ENCODE measurements at regions not wholly inside any gene's neighbourhood (a gene's known extent, or its start where the extent isn't known, plus 50 kb on each side); places are given as distances from the start of the nearest gene placed in this dataset.
"Not testable (repeated sequence)": the region's sequence is repeated elsewhere in the genome, so short reads cannot be mapped to it uniquely, and the experiment has no call there.

DNA sequence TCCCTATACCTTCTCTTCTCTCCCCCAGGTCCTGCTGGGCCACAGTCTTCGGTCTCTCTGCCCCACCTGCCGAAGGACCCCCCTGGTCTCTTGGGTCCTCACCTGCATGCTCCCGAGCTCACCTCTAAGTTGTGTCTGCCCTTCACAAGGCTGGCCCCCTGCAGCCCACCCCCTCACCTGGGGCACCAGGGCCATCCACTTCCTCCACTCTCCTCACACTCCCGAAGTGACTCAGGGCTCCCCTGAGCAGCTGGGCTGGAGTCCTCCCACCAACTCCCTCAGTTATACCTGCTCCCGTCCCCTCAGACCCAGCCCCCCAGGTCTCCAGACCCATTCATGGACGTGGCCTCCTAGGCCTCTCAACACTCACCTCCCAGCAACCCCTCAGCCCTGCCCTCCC, 822.0 kb downstream of the KCNJ18 start:
- no peak overlapping the region for H3K27ac ChIP-seq
- TF ChIP-seq, protein P1, sequence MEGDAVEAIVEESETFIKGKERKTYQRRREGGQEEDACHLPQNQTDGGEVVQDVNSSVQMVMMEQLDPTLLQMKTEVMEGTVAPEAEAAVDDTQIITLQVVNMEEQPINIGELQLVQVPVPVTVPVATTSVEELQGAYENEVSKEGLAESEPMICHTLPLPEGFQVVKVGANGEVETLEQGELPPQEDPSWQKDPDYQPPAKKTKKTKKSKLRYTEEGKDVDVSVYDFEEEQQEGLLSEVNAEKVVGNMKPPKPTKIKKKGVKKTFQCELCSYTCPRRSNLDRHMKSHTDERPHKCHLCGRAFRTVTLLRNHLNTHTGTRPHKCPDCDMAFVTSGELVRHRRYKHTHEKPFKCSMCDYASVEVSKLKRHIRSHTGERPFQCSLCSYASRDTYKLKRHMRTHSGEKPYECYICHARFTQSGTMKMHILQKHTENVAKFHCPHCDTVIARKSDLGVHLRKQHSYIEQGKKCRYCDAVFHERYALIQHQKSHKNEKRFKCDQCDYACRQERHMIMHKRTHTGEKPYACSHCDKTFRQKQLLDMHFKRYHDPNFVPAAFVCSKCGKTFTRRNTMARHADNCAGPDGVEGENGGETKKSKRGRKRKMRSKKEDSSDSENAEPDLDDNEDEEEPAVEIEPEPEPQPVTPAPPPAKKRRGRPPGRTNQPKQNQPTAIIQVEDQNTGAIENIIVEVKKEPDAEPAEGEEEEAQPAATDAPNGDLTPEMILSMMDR (IDR thresholded peaks at IDR 0.05), result no peak
- TF ChIP-seq ZFX (IDR thresholded peaks at IDR 0.05; ENCODE audit: borderline replicate concordance), result no peak

DNA sequence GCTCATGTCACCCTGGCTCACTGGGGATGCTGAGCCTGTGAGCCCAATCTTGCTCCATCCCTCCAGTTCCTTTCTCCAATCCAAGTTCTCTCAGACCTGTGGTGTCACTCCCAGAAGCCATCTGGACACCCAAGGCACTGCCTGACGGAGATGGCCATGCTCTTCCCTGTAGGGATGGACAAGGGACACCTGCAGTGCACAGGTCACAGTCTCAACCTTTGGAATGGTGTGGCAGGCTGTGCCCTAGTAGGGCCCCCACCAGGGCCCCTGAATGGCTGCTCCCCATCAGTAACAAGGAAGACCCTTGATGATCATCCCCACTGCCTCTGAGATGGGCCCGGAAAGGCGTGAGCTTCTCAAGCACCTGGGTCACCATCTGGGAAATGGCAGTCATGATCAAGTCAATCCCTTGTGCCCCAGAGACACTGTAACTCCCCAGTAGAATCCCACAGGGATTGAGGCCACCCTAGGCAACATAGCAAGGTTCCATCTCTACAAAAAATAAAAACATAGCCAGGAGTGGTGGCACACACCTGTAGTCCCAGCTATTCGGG, 822.5 kb downstream of the KCNJ18 start:
- no peak for TF ChIP-seq ZFX (IDR thresholded peaks at IDR 0.05; ENCODE audit: borderline replicate concordance)
- TF ChIP-seq, protein P1 (IDR thresholded peaks at IDR 0.05), result no peak
- no peak overlapping the region for H3K27ac ChIP-seq

DNA sequence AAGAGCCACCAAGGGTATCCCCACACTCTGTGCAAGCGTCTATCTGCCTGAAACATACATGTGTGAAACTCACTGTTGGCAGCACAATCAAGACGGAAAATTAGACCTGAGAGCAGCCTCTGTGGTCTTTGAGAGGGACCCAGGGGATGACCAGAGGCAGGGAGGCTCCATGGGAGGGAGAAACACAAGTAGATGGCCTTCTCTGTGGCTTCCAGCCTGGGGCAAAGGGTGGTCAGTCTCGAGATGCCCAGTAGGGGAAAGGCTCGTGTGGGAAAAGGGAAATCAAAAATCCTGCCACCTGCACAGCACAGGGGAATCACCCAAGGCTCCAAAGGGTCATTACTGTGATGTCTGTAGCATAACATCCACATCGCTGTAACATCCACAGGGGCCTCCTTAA, 823.3 kb downstream of the KCNJ18 start:
- H3K27ac ChIP-seq, result no peak overlapping the region
- TF ChIP-seq, protein P1 (IDR thresholded peaks at IDR 0.05), result no peak
- TF ChIP-seq ZFX (IDR thresholded peaks at IDR 0.05; ENCODE audit: borderline replicate concordance), result no peak

DNA sequence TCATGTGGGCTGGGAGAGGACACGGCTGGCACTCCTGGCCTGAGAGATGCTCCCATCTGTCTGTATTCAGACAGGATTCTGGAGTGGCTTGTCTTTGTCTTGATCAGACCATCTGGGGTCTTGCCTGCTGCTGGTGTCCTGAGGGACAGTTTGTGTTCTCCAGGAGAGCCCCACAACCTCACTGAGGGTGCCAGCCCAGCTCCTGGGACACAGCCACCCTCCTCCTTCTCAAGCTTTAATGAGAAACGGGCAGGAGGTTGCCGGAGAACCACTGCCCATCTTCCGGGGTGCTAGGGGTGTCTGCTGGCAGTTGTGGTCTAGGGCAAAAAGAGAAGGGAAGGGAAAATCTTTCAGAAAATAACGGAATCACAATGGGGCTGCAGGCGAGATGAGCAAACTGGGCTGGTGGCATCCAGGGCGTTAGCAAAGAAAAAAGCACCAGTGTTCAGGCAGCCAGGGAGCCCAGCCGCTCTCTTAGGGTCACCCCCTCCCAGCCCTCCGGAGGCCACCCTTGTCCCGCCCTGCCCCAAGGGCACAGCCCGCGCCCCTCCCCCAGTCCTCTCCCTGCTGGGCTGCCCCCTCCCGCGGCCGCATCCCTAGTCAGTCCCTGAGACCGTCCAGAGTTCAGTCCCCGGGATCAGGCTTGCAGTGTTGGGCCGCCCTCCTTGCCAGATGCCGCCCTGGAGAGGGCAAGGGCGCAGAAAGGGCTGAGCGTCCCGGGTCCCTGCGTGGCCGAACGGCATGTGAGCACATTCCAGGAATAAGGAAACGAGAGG, 824.7 kb downstream of the KCNJ18 start:
- no peak overlapping the region for H3K27ac ChIP-seq
- TF ChIP-seq, protein P1 (IDR thresholded peaks at IDR 0.05), result no peak
- no peak for TF ChIP-seq ZFX (IDR thresholded peaks at IDR 0.05; ENCODE audit: borderline replicate concordance)

DNA sequence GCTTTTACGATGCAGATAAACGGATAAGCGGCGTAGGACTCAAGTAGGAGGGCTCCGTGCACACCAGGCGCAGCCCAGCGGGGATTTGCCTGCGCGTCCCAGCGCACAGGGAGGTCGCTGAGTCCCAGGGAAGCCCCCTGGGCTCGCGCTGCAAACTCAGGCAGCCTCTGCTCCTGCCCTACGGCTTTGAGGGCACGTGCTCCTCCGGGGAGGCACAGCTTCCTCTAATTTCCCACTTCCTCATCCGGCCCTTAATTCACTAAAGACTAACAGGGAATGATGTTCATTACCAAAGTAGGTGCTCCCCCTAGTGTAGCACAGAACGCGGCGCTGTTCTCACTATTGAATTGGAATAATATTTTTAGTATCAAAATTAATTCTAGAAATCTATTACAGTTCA, 825.4 kb downstream of the KCNJ18 start:
- TF ChIP-seq ZFX (IDR thresholded peaks at IDR 0.05; ENCODE audit: borderline replicate concordance), result no peak
- TF ChIP-seq, protein P1 (IDR thresholded peaks at IDR 0.05), result peak; percentile 58
- H3K27ac ChIP-seq, result no peak overlapping the region

DNA sequence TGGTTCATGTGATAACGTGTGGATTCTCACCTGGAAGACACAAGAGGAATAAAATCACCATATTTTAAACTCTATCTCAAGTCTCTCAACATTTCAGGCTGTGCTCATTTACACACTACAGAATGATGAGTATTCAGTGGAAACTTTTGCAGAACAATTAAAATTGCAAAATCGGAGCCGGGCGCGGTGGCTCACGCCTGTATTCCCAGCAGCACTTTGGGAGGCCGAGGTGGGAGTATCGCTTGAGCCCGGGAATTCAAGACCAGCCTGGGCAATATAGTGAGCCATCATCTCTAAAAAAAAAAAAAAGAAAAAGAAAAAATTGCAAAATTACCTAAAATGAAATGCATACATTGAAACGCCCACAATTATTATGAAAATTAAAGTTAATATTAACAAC, 825.9 kb downstream of the KCNJ18 start:
- no peak for TF ChIP-seq ZFX (IDR thresholded peaks at IDR 0.05; ENCODE audit: borderline replicate concordance)
- TF ChIP-seq, protein P1 (IDR thresholded peaks at IDR 0.05), result no peak
- H3K27ac ChIP-seq, result no peak overlapping the region

DNA sequence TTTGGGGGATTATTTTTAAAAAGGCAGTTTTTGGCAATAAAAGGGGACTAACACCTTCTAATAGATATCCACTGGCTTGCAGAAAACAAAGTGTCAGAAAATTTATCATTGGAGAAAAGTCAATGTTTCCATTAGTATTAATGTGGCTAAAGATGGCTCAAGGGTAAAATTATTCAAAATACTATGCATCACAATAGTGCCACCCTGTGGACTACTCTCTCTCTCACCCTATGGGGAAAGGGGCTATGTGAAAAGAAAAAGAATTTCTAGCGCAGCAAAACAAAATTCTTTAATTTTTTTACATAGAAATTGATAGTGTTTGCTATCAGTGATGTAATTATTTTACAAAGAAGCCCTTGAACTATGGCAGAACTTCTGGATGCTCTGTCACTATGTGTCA, 856.5 kb downstream of the KCNJ18 start:
- TF ChIP-seq, protein P1 (IDR thresholded peaks at IDR 0.05), result peak; percentile 53
- H3K27ac ChIP-seq, result not testable (repeated sequence)

DNA sequence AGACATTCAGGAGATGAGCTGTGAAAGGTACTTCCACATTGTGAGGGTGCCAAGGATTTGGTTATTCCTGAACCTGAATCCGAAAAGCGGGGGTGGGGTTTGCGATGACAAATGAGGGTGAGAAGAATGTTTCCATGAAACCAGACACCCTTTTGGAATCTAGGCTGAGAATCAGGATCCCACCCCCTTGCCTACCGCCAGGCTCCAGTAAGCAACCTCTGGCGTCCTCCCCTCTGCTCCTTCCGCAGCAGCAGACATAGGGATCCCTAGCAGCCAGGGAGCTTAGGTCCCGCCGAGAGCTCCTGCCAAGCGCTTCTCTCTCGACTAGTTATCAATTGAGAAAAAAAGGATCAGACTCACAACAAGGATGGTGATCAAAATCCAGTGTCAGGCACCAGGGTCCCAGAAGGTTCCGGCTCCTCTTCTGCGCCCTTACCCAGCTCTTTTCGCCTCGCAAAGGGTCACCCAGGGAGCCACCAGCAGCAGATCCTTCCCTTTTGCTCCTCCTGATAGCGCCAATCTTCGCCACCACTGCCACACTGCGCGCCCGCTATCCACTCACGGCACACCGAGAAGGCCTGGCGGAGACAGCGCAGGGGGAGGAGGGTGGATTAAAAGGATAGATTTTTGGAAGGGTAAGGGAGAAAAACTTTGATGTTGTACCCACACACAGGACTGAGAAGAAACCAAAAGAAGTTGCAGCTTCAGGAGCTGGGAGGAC, 859.5 kb downstream of the KCNJ18 start:
- not testable (repeated sequence) for H3K27ac ChIP-seq
